ENCODE measurements at regions not wholly inside any gene's neighbourhood (a gene's known extent, or its start where the extent isn't known, plus 50 kb on each side); places are given as distances from the start of the nearest gene placed in this dataset.

GRCh38 chr4:157880761-157881160, 292.1 kb downstream of the GASK1B start:
- DNase-seq (ENCODE audit: low read depth): no peak

- DNase-seq (ENCODE audit: low read depth): no peak
These were observed 318.0 kb downstream of the GASK1B start for GRCh38 chr4:157854819-157855218.

GRCh38 chr4:157840648-157841047, 332.2 kb downstream of the GASK1B start:
- DNase-seq (ENCODE audit: low read depth): no peak

GRCh38 chr4:157840034-157840433, 332.8 kb downstream of the GASK1B start:
- DNase-seq (ENCODE audit: low read depth): no peak

GRCh38 chr4:157838366-157838765, 334.5 kb downstream of the GASK1B start:
- no peak for DNase-seq (ENCODE audit: low read depth)

- DNase-seq (ENCODE audit: low read depth): no peak
These were observed 335.6 kb downstream of the GASK1B start for GRCh38 chr4:157837071-157837703.

GRCh38 chr4:157832596-157832995, 340.2 kb downstream of the GASK1B start:
- no peak for DNase-seq (ENCODE audit: low read depth)

- no peak for DNase-seq (ENCODE audit: low read depth)
These were observed 348.8 kb downstream of the GASK1B start for GRCh38 chr4:157824021-157824420.

- no peak for DNase-seq (ENCODE audit: low read depth)
These were observed 351.0 kb downstream of the GASK1B start for GRCh38 chr4:157821814-157822213.

GRCh38 chr4:157819693-157820464, 352.9 kb downstream of the GASK1B start:
- DNase-seq (ENCODE audit: low read depth): no peak

GRCh38 chr4:157818946-157819692, 353.7 kb downstream of the GASK1B start:
- DNase-seq (ENCODE audit: low read depth): no peak

- no peak for DNase-seq (ENCODE audit: low read depth)
These were observed 362.6 kb downstream of the GASK1B start for GRCh38 chr4:157810137-157810774.

- DNase-seq (ENCODE audit: low read depth): no peak
These were observed 363.9 kb downstream of the GASK1B start for GRCh38 chr4:157808796-157809383.

GRCh38 chr4:157806184-157806583, 366.6 kb downstream of the GASK1B start:
- no peak for DNase-seq (ENCODE audit: low read depth)

GRCh38 chr4:157804986-157805385, 367.8 kb downstream of the GASK1B start:
- DNase-seq (ENCODE audit: low read depth): no peak

GRCh38 chr4:157803845-157804521, 368.8 kb downstream of the GASK1B start:
- DNase-seq (ENCODE audit: low read depth): no peak

GRCh38 chr4:157803421-157803820, 369.4 kb downstream of the GASK1B start:
- no peak for DNase-seq (ENCODE audit: low read depth)

GRCh38 chr4:157795495-157795894, 377.3 kb downstream of the GASK1B start:
- DNase-seq (ENCODE audit: low read depth): no peak

- DNase-seq (ENCODE audit: low read depth): no peak
These were observed 380.1 kb downstream of the GASK1B start for GRCh38 chr4:157792716-157793115.

- no peak for DNase-seq (ENCODE audit: low read depth)
These were observed 381.6 kb downstream of the GASK1B start for GRCh38 chr4:157791236-157791635.

GRCh38 chr4:157787618-157788017, 385.2 kb downstream of the GASK1B start:
- DNase-seq (ENCODE audit: low read depth): no peak

GRCh38 chr4:157781361-157781760, 391.5 kb downstream of the GASK1B start:
- no peak for DNase-seq (ENCODE audit: low read depth)

Data from stimulated activated CD8-positive, alpha-beta memory T cell treated with anti-CD3 and anti-CD28 coated beads, Interleukin-4, amount 100 ng/mL, for 24 hours (primary cell).